NB4 (cell line): ENCODE measurements at regions not wholly inside any gene's neighbourhood (a gene's known extent, or its start where the extent isn't known, plus 50 kb on each side); places are given as distances from the start of the nearest gene placed in this dataset.

Experiments used
- CTCF ChIP-seq: IDR thresholded peaks from one replicate; pipeline ENCODE4 v1.5.1; 2012; ENCODE audit warnings: low read depth, low read length
- MAX ChIP-seq: IDR thresholded peaks from 2 replicates; pipeline ENCODE4 v1.6.1; 2011; ENCODE audit warnings: low read depth, low read length
- POLR2A ChIP-seq: IDR thresholded peaks from 2 replicates; pipeline ENCODE4 v1.6.1; 2011; ENCODE audit warnings: mild to moderate bottlenecking; ENCODE audit not compliant: insufficient read length; ENCODE audit errors: extremely low read depth

DNA sequence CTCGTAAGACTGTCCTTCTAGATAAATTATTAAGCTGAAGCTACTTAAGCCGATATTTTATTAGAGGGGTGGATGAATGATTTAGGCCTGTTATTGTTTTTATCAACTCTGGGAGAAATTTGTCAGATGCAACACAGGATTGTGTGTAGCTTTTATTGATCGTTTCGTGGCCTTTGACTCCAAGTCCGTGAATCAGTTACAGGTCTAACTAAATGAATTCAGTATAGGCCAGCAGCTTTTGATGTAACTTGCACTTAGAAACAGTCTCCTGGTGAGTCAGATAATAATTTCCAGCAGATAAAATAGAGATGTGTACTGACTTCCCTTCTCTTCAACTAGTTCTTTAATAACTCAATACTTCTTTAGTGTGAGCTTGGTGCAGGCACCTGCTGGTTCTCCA lies 341.7 kb upstream of the SMIM30 start:
- TF ChIP-seq CTCF (no peak), POLR2A (no peak), MAX (no peak)
